ENCODE measurements at regions not wholly inside any gene's neighbourhood (a gene's known extent, or its start where the extent isn't known, plus 50 kb on each side); places are given as distances from the start of the nearest gene placed in this dataset.
"Not testable (repeated sequence)": the region's sequence is repeated elsewhere in the genome, so short reads cannot be mapped to it uniquely, and the experiment has no call there.

GRCh38 chr15:24318981-24319380 lies 356.6 kb upstream of the NPAP1 start:
- Mint-ChIP-seq H3K36me3 (ENCODE audit: low read depth) (no peaks in the 10 kb centered on the region), H3K4me1 (ENCODE audit: low read depth) (no peaks in the 10 kb centered on the region), H3K27me3 (ENCODE audit: insufficient read depth) (no peaks in the 10 kb centered on the region), H3K27ac (no peak overlapping the region), H3K9me3 (peaks cover 37% of the 10 kb centered on the region), H3K4me3 (no peak overlapping the region)
- TF ChIP-seq CTCF (IDR thresholded peaks at IDR 0.05), result no peak
- DNase-seq, result no peak

GRCh38 chr15:24324096-24324495 lies 351.5 kb upstream of the NPAP1 start:
- not testable (repeated sequence) for H3K27me3 Mint-ChIP-seq (ENCODE audit: insufficient read depth); H3K4me1 Mint-ChIP-seq (ENCODE audit: low read depth); H3K36me3 Mint-ChIP-seq (ENCODE audit: low read depth); DNase-seq; H3K4me3 Mint-ChIP-seq; H3K27ac Mint-ChIP-seq
- peaks cover 24% of the 10 kb centered on the region for H3K9me3 Mint-ChIP-seq

- DNase-seq, result peak; percentile 1
Measured at GRCh38 chr15:24326513-24326912, 349.1 kb upstream of the NPAP1 start.

GRCh38 chr15:24331964-24332363 lies 343.6 kb upstream of the NPAP1 start:
- not testable (repeated sequence) for H3K4me3 Mint-ChIP-seq; DNase-seq; H3K36me3 Mint-ChIP-seq (ENCODE audit: low read depth); H3K27ac Mint-ChIP-seq; H3K27me3 Mint-ChIP-seq (ENCODE audit: insufficient read depth); H3K4me1 Mint-ChIP-seq (ENCODE audit: low read depth)
- peaks cover 22% of the 10 kb centered on the region for H3K9me3 Mint-ChIP-seq

More at GRCh38 chr15:24326513-24326912, 349.1 kb upstream of the NPAP1 start:
- H3K27me3 Mint-ChIP-seq (ENCODE audit: insufficient read depth); H3K36me3 Mint-ChIP-seq (ENCODE audit: low read depth); H3K4me1 Mint-ChIP-seq (ENCODE audit: low read depth); H3K27ac Mint-ChIP-seq; H3K4me3 Mint-ChIP-seq: not testable (repeated sequence)
- H3K9me3 Mint-ChIP-seq, result peaks cover 17% of the 10 kb centered on the region

GRCh38 chr15:24341876-24342275 lies 333.7 kb upstream of the NPAP1 start:
- not testable (repeated sequence) for H3K27ac Mint-ChIP-seq; H3K36me3 Mint-ChIP-seq (ENCODE audit: low read depth); H3K27me3 Mint-ChIP-seq (ENCODE audit: insufficient read depth); H3K4me3 Mint-ChIP-seq; H3K4me1 Mint-ChIP-seq (ENCODE audit: low read depth); DNase-seq
- H3K9me3 Mint-ChIP-seq, result peaks cover 39% of the 10 kb centered on the region

GRCh38 chr15:24352777-24353176 lies 322.8 kb upstream of the NPAP1 start:
- DNase-seq; H3K27ac Mint-ChIP-seq; H3K4me1 Mint-ChIP-seq (ENCODE audit: low read depth); H3K27me3 Mint-ChIP-seq (ENCODE audit: insufficient read depth); H3K36me3 Mint-ChIP-seq (ENCODE audit: low read depth); H3K4me3 Mint-ChIP-seq: not testable (repeated sequence)
- peaks cover 29% of the 10 kb centered on the region for H3K9me3 Mint-ChIP-seq

GRCh38 chr15:24381103-24381502 lies 294.5 kb upstream of the NPAP1 start:
- not testable (repeated sequence) for H3K27me3 Mint-ChIP-seq (ENCODE audit: insufficient read depth); H3K4me1 Mint-ChIP-seq (ENCODE audit: low read depth); H3K27ac Mint-ChIP-seq; H3K4me3 Mint-ChIP-seq; DNase-seq; H3K36me3 Mint-ChIP-seq (ENCODE audit: low read depth)
- H3K9me3 Mint-ChIP-seq, result peaks cover 27% of the 10 kb centered on the region

GRCh38 chr15:24385258-24385657 lies 290.3 kb upstream of the NPAP1 start:
- not testable (repeated sequence) for H3K36me3 Mint-ChIP-seq (ENCODE audit: low read depth); H3K27me3 Mint-ChIP-seq (ENCODE audit: insufficient read depth); H3K27ac Mint-ChIP-seq; H3K4me3 Mint-ChIP-seq; H3K4me1 Mint-ChIP-seq (ENCODE audit: low read depth); DNase-seq
- H3K9me3 Mint-ChIP-seq, result peaks cover 20% of the 10 kb centered on the region

- Mint-ChIP-seq H3K4me3 (no peak overlapping the region), H3K9me3 (peaks cover 30% of the 10 kb centered on the region), H3K27me3 (ENCODE audit: insufficient read depth) (no peaks in the 10 kb centered on the region), H3K4me1 (ENCODE audit: low read depth) (no peaks in the 10 kb centered on the region), H3K27ac (no peak overlapping the region), H3K36me3 (ENCODE audit: low read depth) (no peaks in the 10 kb centered on the region)
- TF ChIP-seq CTCF (IDR thresholded peaks at IDR 0.05), result no peak
- no peak for DNase-seq
Measured at GRCh38 chr15:24394303-24394702, 281.3 kb upstream of the NPAP1 start.

GRCh38 chr15:24412649-24413048 lies 262.9 kb upstream of the NPAP1 start:
- peaks cover 49% of the 10 kb centered on the region for H3K9me3 Mint-ChIP-seq
- H3K27ac Mint-ChIP-seq; H3K27me3 Mint-ChIP-seq (ENCODE audit: insufficient read depth); DNase-seq; H3K4me3 Mint-ChIP-seq; H3K4me1 Mint-ChIP-seq (ENCODE audit: low read depth); H3K36me3 Mint-ChIP-seq (ENCODE audit: low read depth): not testable (repeated sequence)

- H3K36me3 Mint-ChIP-seq (ENCODE audit: low read depth); H3K4me3 Mint-ChIP-seq; H3K27ac Mint-ChIP-seq; H3K27me3 Mint-ChIP-seq (ENCODE audit: insufficient read depth); DNase-seq; H3K4me1 Mint-ChIP-seq (ENCODE audit: low read depth): not testable (repeated sequence)
- H3K9me3 Mint-ChIP-seq, result peaks cover 25% of the 10 kb centered on the region
Measured at GRCh38 chr15:24426286-24427054, 249.1 kb upstream of the NPAP1 start.

- H3K27ac Mint-ChIP-seq; DNase-seq; H3K27me3 Mint-ChIP-seq (ENCODE audit: insufficient read depth); H3K36me3 Mint-ChIP-seq (ENCODE audit: low read depth); H3K4me1 Mint-ChIP-seq (ENCODE audit: low read depth); H3K4me3 Mint-ChIP-seq: not testable (repeated sequence)
- peaks cover 23% of the 10 kb centered on the region for H3K9me3 Mint-ChIP-seq
Measured at GRCh38 chr15:24427055-24427400, 248.5 kb upstream of the NPAP1 start.

Measured in HFFc6 (cell line).